Erythroblast (primary cell): ENCODE measurements at regions not wholly inside any gene's neighbourhood (a gene's known extent, or its start where the extent isn't known, plus 50 kb on each side); places are given as distances from the start of the nearest gene placed in this dataset.

ENCODE experiments used
- GATA1 ChIP-seq: IDR thresholded peaks from 2 replicates; pipeline ENCODE4 v1.6.1; 2011; ENCODE audit warnings: low read depth, mild to moderate bottlenecking, control low read depth, low read length, moderate library complexity
- POLR2A ChIP-seq: IDR thresholded peaks from 2 replicates; pipeline ENCODE4 v1.6.1; 2011; ENCODE audit warnings: mild to moderate bottlenecking, low read length

DNA sequence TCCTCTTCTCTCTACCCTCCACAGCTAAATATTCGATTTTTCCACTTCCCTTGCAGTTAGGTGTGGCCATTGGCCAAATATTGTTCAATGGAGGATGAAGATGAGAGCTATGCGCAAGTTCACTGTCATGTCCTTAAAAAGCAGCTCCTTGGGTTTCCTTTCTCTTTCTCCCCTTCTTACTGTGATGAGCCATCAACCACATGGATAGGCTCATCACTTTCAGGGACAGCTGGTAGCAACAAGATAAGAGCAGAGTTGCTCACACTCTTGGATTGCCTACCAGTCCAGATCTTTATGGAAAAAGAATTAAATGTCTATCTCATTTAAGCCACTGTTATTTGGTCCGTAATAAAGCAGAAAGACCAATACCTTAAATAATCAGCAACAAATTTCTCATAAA lies 377.0 kb downstream of the DDX10 start:
- no peak for TF ChIP-seq POLR2A
- no peak for TF ChIP-seq GATA1
